HCEC 1CT (cell line): ENCODE measurements at regions not wholly inside any gene's neighbourhood (a gene's known extent, or its start where the extent isn't known, plus 50 kb on each side); places are given as distances from the start of the nearest gene placed in this dataset.
"Not testable (repeated sequence)": the region's sequence is repeated elsewhere in the genome, so short reads cannot be mapped to it uniquely, and the experiment has no call there.

Source experiments
- DNase-seq: peaks from one replicate; pipeline ENCODE4 v3.0.0-alpha.2; 2017

DNA sequence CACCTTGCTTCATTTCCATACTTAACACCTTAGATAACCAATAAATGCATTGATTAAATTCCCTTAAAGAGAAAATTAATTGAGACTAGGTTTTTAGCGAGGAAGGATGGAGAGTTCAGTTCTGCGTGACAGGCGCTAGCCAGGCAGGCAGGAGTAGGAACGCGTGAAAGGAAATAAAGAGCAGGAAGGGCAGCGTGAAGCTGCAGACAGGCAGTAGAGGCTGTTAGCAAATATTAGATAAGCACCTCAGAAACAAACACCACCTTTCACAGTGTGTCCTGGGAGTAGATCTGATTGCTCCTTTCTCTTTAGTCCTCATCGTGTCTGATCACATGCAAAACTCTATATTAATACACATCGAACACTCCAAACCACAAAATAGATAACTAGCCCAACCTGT is 282.7 kb upstream of the ADGRL2 start:
- DNase-seq = no peak

DNA sequence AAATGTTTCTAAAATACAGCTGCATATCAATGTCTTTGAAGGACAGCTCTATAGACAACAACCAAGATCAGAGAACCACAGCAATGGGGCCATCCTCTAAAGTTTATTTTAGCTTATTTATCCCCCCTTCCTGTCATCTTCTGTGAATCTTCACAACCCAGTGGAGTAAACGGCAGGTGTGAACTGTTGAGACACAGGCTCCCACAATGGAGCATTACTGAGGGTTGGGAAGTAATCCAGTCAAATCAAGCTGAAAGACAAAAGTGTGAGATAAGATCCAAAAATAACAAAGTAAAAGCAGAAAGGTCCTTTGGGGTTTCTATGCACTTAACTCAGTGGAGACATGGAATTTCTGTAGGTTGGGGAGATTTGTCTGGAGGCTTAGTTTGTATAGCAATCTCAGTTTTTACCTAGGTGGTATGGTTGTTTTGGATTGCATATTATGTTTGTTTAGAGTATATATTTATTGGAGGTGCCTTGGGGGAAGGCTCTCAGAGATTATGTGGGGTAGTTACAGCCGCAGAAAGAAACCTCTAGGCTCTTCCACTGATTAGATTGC is 286.9 kb upstream of the ADGRL2 start:
- DNase-seq = no peak

DNA sequence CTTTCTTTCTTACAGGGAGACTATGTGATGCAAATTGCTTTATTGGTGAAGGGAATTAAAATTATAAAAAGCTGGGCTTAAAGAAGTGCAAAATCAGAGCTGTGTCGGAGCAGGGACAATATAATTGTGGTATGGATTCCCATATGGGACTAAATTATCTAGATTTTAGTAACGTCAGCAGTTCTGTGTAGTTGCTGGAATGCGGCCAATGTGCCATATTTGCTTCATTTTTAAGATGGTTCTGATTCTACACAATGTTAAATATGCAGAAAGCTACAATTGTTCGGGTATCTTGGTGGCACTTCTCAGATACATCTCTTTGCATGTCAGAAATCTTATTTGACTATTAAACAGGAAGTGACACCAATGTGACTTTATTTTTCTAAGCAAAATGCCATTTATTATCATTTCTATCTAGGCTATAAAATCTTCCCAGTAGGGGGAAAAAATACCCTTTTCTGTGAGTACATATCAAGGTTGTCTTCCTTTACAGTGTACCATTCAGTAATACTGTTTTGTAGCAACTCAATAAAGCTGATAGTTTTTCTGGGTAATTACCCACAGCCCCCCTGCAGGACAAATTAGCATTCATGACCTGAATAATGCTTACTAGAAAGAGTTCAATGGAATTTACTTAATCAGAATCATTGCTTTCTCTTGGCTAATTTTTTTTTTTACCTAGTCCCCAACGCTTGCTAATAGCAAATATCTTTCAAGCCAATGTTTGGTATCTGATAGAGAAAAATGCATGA is 288.3 kb upstream of the ADGRL2 start:
- DNase-seq = no peak

DNA sequence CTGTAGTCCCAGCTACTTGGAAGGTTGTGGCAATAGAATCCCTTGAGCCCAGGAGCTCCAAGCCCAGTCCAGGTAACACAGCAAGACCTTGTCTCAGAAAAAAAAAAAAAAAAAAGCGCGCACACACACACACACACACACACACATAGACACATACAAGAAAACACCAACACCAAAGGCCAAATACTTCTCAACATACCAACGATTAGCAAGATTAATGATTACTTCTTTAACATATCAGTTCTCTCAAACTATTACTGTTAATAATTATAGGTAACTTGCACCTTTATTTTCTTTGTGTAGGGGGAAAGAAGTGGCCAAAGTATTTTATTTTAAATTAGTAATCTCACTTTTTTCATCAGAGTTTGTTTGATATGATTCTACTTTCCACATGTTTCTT is 289.5 kb upstream of the ADGRL2 start:
- DNase-seq = no peak

DNA sequence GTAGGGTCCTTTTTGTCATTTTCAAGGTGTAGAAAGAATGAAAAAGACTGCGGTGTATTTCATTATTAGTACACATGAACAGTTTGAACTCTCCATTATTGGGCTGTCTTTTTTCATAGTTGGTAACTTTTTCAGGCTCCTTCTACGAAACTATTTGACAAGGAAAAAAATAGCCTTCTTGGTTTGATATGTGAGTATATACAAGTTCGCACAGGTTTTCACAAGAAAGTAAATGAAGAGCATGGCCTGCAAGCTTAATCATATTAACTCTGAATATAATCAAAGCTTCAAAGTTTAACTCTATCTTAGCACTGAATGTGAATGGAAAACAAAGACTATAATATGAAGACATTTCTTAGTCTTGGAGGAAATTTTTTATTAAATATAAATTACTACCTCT is 290.0 kb upstream of the ADGRL2 start:
- DNase-seq = no peak

DNA sequence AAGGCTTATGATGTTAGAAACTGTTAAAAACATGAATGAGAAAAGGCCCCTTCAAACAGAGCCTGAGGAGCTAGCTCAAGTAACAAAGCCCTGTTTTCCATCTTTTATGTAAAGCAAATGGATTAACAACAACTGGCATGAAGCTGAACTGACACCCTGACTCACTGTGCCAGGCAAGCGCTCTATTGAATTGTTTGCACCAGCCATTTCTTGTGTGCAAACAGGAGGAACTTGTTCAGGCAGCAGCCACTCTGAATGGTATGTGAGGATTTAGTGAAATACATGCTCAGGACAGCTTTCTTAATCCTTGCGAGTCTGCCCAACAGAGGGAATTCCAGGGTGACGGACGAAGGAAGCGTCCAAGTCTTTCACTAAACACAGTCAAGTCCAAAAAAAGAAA is 291.1 kb upstream of the ADGRL2 start:
- no peak for DNase-seq

DNA sequence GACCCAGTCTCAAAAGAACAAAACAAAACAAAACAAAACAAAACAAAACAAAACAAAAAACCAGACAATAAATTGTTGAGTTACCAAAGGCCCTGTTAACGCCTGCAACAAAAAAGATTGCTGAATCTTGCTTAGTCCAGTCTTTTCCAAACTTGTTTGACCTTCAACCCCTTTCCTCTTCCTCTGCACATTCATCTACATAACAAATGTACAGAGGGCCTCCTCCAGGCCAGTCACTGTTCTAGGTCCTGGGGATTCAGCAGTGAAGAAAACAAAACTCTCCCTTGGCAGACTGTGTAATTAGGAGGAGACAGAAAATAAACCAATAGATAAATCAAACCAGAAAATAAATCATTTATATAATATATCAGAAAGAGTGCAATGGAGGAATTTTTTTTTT is 294.0 kb upstream of the ADGRL2 start:
- no peak for DNase-seq

DNA sequence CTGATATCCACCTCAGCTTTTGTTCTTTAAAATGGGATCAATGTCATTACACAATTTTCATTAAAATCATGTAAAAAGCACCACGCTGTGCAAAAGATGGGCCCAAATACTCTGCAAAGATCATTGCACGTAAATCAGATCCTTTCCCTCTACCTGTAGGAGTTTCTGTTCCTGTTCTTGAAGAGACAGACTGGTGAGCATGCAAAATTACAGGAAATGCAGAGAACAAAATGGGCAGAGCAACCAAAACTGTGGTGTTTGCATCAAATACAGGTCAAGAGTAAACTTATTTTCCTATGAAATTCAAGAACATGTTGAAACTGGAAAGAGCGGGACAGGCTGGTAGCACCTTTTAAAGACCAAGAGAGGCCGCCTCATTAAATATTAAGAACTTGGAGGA is 294.9 kb upstream of the ADGRL2 start:
- no peak for DNase-seq

DNA sequence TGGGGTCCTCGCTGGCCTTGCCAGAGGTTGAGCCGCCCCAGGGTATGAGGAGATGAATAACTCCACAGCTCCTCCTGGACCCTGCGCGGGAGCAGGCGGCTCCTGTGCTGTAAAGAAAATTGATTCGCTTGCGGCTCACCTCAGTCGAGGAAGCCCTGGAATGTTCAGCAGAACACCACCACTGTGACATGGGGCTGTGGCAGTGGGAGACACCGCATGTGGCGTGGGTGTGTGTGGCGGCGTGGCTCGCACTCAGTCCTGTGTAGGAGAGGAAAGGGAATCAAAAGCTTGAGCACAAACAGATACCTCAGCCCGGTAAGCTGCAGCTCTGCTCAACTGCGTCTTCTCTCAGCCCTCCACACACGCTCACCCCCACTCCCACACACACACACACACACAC is 295.9 kb upstream of the ADGRL2 start:
- DNase-seq = not testable (repeated sequence)

DNA sequence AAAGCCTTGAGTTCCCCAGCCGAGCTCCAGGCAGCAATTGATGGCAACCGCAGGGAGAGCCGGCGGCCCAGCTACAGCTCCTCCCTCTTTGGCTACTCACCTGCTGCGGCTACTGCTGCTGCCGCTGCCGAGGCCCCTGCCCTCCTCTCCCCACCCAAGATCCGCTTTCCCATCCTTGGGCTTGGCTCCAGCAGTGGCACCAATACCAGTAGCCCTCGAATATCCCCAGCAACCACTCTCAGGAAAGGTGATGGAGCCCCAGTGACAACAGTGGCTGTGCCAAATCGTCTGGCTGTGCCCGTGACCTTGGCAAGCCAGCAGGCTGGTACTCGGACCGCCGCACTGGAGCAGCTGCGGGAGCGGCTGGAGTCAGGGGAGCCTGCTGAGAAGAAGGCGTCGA is 298.0 kb upstream of the ADGRL2 start:
- DNase-seq = not testable (repeated sequence)

DNA sequence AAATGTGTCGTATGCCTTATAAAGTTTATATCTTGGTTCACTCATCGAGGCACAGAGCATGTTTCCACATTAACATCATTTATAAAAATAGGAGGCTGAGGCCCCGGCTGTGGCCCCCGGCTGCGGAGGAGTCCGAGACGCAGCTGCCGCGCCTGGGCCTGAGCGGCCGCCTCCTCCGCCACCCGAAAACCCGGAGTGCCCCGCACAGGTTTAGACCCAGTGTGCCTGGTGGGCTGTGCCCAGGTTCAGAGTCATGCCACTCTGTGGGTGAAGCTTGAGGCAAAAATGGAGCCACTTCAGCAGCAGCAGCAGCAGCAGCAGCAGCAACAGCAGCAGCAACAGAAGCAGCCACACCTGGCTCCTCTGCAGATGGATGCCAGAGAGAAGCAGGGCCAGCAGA is 299.2 kb upstream of the ADGRL2 start:
- not testable (repeated sequence) for DNase-seq

DNA sequence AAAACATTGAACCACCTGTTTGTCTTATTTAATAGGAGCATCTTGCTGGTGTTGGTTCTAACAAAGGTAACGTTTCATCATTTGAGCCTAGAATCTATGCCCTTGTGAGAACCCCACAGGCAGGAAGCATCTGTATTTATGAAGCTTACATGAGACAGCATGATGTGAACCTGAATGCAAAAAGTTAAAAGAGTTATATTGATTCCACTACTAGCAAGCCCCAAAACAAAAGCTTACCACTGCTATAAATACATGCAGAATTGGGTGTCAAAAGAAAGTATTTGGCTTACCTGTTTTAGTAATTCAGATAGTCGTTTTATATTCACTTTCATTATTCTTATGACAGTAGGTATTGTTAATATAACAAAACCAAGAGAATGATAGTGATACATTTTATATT is 301.2 kb upstream of the ADGRL2 start:
- DNase-seq = no peak

DNA sequence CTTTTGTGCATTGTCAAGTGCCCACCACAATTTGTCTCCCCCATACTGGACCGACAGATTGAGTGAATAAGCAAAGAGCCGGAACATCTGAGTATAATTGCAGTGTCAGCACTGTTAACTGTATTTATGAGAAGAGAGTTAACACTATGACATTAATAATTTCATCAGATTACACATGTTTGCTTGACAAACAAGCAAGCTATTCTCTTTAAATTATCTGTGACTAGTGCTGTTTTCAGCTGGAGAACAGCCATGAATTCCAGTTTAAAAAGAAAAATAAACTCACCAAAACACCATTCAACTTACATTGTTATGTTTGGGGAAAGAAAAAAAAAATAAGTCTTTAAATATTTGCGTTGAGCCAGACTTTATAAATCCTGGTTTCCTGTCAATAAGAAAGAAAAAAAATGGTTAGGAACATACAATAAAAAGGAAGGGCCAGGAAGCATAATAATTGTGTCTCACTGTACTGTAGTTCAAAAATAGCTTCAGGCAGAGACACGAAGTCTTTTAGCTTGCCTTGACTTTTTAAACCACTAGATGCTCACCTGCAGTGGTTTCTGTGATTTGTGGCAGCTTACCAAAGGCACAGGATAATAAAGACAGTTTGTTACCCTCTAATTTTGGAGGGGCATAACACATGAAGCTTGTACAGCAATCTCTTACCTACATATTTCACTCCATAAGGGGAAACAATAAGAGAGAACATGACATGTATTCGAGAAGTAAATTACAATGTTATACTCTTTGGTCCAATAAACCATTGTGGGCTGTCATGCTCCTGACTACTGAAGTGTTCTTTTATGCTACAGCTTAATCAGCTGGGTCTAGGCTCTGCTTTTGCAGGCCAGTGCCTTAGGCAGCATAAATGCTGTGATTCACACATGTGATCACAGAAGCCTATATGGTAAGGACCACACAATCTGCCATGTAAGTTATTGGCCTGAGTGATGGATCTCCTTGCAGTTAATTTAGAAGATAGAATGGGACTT is 302.0 kb upstream of the ADGRL2 start:
- no peak for DNase-seq

DNA sequence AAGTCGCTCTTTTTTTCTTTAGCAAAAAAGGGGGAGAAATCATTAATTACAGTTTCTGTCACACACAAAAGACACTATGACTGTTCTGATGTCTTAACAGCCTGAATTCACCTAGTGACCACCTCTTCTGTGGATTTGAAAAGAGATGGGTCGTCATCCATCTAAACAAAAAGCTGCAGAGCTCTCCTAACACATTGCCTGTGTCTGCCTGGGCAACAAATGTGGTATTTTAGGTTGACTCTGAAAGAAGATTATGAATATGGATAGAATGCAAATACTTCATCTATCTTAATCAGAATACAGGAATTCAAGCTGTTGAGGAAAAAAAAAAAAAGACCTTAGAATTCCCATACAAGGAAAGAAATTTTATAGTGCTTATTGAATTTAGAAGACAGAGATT is 304.4 kb upstream of the ADGRL2 start:
- no peak for DNase-seq

DNA sequence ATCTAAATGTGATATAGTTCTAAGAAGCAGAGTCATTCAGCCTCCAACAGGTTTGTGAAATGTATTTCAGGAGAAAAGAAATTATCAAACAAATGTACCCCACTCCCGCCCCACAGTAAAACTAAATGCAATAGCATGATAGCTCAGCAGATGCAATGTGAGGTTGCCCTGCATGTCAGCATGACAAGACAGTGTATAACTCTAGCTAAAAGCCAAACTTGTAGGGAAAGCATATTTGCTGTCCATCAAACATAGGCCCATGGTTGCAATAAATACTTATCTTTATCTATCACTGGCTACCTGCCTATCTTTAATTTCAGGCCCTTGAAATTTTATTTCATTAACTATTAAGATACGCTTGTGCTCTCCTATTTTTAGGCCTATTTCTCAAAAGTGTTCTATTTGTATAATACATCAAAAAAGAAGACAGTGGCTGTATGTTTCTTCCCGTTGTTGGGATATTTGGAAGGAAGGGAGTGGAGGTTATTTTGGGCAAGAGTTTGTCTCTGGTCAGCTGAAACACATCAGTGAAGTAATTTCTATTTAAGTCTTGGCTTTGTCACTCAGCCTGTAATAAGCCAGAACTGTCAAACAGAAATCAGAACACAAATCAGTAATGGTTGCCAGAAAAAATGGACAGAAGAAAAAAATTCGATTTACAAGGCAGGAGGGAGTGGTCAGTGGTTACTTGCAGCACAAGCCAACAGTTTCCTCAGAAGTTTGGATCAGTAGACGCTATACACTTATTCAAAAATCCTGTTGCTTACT is 307.4 kb upstream of the ADGRL2 start:
- no peak for DNase-seq

DNA sequence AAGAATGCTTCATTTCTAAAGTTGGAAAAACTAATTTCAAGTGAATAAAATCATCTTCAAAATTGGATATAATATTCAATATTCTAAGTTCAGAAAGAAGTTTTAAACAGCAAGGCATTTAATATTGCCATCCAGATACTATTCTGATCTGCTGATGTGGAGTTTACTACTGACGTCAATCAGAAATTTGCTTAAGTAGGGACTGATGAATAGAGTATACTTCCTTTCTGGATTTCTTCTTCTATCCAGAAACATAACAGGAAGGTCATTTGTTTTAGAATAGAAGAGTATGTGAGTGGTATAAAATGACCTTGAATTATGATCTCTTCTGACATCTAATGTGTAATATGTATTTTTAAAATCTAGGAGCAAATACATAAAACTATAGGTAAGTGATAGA is 308.1 kb upstream of the ADGRL2 start:
- DNase-seq = no peak

DNA sequence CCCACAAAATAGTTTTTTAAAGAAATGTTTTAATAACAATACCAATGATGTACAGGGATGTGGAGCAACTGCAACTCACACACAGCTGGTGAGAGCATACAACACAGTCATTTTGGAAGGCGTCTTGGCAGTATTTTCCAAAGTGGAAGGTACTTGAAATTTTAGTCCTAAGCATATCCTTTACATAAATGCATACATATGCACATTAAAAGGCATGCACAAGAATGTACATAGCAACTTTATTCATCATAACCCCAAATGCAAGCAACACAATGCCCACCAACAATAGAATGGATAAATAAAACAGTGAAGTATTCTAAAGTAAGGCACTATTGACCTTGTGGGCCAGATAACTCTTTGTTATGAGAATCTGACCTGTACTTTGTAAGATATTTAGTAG is 310.1 kb upstream of the ADGRL2 start:
- DNase-seq = no peak

DNA sequence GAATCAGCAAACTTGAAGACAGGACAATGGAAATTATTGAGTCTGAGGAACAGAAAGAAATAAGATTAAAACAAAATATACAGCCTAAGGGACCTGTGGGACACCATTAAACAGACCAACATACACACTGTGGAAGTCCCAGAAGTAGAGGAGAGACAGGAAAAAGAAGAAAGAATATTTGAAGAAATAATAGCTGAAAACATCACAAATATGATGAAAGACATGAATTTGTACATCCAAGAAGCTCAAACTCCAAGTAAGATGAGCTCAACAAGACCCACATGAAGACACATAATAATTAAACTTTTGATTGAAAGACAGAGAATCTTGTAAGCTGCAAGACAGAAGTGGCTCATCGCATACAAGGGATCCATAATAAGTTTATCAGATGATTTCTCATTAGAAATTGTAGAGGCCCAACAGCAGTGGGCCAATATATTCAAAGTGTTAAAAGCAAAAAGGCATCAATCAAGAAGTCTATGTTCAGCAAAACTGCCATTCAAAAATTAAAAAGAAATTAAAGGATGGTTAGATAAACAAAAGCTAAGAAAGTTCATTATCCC is 311.3 kb upstream of the ADGRL2 start:
- DNase-seq = no peak

DNA sequence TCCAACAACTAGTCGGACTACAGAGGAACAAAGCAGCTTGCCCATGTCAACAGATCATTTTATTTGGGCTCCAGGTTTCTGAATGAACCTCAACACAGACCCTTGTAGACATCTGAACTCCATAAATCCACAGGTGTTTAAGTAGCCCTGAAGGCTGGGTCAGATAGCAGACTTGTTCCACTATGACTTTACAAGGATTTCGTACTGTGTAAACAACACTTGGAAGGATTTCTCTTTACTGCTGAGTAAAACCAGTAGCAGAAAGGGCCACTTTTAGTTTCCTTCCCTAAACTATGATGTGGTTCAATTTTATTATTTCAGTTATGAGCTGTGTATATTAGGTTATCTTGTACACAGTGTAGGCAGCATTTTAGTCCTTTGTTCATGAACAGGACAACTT is 316.4 kb upstream of the ADGRL2 start:
- DNase-seq = no peak

DNA sequence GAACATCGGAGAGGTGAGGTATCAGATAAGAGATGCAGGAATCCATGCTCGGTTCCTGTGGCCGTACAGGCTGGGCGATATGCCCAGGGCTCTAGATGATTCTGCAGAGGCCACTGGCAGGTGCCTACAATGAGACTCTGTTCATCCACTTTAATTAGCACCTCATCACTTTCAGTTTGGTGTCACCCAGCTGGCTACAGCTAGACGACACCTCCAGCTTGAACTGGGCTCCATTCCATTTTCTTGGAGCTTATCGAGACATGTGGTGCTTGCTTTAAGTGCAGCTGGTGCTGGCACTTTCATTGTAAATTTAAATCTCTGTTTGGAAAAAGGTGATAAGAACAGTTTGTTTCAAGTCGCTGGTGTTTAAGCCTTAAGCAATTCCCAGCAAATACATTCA is 322.5 kb upstream of the ADGRL2 start:
- no peak for DNase-seq

DNA sequence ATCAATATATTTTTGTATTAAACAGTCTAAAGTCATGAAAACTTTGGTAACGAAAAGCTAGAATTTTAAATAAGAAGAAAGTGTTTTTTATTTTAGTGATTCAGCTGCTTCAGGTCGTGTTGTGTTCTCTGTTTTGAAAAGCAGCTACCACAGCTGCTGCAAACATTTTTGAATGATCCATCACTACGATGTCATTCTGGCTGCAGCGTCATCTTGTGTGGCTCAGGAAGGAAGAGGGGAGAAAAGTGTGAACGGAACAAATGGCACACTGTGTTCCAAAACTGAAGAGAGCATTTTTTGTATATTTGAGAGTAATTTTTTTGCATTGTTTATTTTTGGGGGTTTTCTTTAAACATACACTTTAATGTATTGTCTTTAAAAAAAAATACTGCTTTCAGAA is 323.0 kb upstream of the ADGRL2 start:
- no peak for DNase-seq

DNA sequence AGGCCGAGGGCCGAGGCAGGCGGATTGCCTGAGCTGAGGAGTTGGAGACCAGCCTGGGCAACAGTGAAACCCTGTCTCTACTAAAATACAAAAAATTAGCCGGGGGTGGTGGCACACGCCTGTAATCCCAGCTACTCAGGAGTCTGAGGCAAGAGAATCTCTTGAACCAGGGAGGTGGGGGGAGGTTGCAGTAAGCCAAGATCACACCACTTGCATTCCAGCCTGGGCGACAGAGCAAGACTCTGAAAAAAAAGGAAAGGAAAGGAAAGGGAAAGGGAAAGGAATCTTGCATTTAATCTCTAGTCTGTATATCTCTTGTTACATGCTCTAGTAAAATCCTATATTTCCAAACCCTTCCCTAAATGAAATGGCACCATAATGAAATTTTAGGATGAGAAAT is 328.3 kb upstream of the ADGRL2 start:
- DNase-seq = no peak

DNA sequence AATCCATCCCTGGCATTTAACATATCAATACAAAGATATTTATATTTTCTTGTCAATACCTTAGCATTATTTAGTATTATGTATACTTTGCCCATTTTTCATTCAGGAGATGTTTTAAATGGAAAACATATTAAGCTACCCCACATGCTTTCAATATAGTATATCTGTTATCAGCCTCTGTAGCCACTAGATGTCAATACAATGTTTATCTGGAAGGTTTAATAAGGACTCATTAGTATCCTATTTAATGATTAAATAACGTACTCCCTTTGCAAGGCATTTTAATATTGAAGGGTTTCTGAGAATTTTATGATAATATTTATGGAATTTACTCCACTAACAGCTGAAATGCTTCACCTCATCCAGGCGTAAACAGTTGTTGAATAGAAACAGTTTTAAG is 329.5 kb upstream of the ADGRL2 start:
- no peak for DNase-seq
